NCI-H2107 treated with DMSO at 0.1 percent for 48 hours (cell line): ENCODE measurements at regions not wholly inside any gene's neighbourhood (a gene's known extent, or its start where the extent isn't known, plus 50 kb on each side); places are given as distances from the start of the nearest gene placed in this dataset.

Source experiments
- DNase-seq: peaks from one replicate; lab custom pipeline; 2025; ENCODE audit not compliant: unreplicated experiment; lab: John Stamatoyannopoulos, UW

DNA sequence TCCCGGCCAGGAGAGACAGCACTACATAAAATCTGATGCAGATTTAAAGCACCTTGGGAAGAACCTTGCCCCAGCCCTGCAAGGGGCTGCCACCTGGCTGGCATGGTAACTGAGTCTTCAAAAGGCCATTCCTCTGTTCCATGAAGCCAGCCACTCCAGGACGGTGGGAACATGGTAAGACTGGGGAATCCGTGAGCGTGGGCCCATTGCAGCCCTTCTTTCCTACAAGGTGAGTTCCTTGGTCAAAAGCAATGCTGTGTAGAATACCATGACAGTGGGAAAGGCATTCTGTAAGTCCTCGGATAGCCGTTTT, 121.3 kb downstream of the SOX1 start:
- DNase-seq, result no peak

DNA sequence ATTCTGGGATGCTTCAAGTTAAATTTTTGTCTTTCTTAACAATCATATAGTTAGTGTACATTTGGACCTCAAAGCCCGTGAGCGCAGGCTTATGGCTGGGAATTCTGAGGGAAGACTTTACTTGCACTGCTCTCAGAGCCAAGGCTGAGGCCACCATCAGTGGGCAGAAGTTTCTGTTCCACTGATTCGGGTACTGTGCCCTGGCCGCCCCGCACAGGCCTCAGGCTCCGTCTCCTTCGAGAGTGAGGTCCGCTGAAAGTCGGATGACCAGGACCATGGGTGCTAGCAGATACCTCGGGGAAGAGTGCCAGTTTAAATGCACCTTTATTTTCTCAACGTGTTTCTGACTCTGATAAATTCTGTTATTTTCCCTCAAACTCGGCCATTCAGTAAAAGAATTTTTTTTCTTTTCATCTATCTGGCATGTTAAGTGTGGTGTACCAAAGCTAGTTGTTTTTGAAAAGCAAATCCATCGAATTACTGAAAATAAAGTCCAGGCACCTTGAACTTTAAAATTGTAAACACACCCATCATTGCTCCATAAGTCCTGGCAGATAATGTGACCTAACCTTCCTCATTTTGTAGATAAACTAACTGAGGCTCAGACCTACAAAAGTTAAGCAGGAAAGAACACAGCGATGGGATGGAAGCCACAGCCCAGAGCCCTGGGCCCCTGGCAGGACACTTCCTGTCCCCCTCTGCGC, 126.7 kb downstream of the SOX1 start:
- DNase-seq, result no peak

DNA sequence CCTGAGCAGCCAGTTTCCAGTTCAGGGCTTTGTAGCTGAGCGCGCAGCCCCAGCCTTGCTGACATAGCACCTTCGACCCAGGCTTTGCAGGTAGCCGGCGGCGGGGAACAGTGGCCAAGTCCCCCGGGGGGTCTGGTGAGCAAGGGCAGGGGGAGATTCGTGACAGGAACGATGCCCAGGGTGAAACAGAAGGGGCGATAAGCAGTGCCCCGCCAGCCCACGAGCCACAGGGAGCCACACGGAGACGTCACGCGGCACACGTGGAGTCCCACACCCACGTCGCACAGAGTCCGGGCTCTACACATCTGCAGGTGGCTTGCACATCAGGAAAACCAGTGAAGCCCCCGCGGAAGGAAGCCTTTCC, 127.2 kb downstream of the SOX1 start:
- no peak for DNase-seq

DNA sequence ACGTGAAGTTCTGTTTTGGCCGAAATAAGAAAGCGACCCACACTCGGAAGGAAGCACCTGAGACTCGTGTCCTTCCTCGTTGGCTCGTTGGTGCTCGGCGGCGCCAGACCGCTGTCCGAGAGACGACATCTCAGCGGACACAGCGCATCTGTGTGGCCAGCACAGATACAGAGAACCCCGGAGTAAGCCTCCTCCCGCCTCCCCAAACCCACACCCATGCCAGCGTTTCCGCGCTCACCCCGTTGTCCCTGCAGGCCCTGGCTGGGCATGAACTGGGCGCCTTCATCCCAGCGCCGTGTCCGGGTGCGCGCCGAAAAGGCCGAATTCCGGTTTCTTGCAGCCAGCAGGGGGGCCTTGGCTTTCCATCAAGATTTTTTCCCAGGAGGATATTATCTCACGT, 127.6 kb downstream of the SOX1 start:
- no peak for DNase-seq

DNA sequence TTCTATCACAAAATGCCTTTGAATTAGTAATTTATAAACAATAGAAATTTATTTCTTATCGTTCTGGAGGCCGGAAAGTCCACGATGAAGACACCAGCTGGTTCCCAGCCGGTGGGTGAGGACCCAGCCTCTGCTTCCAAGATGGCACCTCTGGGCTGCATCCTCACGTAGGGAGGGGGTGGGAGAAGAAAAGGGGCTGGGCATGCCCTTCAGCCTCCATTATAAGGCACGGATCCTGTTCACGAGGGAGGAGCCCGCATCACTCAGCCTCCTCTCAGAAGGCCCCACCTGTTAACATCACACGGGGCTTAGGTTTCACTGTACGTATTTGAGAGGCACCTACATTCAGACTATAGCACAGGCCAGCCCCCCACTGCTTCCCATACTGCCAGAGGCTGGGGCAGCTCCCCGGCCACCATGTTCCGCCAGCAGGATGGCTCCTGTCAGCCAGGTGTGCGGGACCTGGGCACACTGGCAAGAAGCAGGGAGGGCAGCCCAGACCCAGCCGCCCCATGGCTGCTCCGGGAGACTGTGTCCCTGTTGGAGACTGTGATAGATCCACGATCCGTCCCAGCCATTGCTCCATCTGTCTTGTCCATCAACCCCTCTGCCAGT, 131.6 kb downstream of the SOX1 start:
- no peak for DNase-seq

DNA sequence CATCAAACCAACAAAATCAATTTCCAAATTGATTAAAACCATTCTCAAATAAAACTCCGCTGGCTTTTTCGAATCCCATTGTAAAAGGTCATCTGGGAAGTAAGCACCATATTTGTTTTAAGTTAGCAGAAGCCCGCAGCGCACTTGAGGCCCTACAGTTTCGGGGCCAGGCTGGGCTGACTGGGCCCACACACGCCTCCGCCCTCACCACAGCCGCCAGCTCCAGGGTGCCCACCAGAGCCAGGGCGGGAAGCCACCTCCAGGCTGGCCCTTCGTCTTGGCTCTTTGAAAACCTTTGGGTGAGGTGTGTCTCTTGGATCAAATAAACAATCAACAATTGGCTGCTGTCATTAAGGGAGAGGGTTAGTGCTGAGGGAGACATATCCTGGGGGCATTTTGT, 133.3 kb downstream of the SOX1 start:
- DNase-seq, result no peak

DNA sequence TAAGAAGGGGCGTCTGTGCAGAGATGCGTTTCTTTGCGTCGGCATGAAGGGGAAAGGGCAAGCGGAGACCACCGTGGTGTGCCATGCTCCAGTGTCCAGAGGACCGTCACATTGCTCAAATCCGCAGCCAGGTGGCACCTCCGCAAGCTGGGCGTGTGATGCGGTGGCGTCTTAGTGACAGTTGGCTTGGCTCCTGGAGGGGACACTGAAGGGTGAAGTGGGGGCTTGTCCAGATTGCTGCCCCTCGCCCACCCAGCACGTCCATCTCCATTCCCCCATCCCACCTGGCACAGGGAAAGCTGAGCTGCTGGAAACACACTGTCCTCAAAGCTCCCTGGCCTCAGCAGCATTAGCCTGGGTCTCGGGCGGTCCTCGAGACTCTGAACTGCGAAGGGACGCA, 135.3 kb downstream of the SOX1 start:
- DNase-seq, result no peak

DNA sequence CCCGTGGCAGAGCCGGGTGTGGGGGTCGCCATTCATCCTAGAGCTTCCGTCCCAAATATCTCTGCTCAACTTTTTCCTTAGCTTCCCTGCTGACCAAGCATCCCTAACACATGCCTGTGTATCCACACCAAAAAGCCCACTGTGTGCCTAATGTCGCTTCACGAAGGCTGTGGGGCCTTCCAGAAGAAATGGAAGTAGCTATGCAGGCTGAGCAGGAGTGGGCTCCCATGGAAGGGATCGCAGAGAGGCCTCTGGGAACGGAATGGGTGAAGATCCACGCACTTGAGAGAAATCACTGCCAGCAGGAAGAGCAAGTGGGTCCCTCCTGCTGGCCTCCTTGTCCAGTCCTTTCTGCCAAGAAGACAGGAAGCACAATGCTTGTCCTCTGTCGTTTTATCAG, 136.0 kb downstream of the SOX1 start:
- DNase-seq, result no peak

DNA sequence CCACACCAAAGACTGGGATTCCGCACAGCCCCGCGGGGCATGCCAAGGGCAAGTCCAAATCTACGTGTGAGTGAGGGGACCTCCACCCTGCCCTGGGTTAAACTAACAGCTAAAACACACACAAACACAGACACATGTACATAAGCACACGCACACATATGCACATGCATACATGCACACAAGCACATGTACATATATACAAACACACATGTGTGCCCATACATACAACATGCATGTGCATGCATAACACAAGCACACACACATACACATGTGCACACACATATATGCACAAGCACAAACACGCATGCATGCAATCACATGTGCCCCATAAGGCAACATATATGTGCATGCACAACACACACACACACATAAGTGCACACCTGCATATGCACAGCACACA, 136.7 kb downstream of the SOX1 start:
- DNase-seq, result no peak

DNA sequence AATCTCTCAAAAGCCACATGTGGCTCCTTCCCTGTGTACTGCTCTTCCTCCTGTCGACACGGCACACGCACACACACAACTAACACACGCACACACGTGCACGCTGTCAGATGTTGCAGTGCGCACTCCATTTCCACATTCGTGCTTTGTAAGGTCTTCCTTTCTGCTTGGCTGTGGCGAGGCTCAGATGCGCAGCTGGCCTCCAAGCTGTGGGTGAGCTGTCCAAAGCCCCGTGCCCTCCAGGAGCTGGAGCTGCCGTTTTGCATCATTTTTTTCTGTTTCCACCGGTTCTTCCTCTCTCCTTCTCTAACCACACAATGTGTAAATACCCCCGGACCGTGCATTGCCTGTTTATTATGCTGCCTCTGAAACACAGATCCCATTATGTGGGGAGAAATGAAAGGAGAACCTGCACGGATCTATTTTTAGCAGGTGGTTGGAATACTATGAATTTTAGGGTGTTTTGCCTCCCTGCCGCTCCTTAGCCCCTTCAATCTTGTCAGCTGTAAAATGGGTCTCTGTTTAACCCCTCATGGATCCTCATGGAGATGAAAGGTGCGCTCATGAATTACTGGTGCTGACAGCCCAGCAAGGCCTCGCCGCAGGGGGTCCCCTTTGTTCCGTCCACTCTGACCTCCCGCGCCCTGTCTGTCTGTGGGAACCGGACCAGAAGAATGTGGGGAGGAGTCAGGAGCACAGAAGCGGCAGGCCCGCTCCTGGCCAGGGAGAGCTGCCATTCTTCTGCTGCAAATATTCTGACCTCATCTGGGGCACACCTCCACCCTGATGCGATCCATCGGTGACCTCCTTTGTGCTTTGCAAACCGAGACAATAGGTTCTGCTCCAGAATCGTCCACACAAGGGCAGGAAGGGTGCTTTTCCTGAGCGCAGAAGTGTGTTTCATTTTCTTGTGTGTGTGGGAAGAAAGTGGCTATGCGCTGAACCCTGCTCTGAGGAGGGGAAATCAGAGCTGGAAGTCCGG, 137.7 kb downstream of the SOX1 start:
- peak; percentile 17 for DNase-seq

DNA sequence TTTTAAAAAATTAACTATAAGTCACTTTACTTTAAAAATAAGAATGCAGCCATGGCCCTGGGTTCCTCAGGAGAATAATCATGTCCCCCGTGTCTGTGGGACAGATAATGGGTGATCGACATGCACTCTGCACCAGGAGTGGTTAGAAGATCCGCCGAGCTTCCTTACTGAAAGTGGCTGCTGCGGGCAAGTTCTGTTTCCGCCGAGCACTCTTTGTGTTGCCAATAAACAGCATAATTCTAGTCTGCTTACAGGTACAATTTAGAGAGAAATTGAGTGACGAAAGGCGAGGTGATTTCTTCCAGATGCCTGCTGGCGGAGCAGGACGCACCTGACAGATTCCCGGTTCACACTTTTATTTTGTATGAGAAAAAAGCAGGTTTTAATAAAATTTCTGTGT, 139.0 kb downstream of the SOX1 start:
- no peak for DNase-seq

DNA sequence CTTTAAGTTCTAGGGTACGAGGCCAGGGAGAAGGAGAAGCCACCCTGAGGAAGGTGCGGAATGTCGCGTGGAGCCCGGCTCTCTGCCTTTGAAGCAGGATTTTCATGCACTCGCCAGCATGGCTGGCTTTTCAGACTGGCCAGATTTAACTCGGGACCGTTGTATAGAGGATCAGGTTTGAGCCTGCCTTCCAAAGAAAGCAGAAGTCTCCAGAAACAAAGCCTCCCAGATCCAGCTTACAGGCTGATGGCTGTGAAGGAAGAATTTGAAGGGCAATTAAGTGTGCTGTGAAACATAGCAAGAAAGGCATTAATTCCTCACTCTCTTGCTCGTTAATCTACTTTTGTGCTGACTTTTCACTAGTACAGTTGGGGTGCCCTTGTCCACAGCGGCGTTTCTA, 140.2 kb downstream of the SOX1 start:
- DNase-seq, result no peak

DNA sequence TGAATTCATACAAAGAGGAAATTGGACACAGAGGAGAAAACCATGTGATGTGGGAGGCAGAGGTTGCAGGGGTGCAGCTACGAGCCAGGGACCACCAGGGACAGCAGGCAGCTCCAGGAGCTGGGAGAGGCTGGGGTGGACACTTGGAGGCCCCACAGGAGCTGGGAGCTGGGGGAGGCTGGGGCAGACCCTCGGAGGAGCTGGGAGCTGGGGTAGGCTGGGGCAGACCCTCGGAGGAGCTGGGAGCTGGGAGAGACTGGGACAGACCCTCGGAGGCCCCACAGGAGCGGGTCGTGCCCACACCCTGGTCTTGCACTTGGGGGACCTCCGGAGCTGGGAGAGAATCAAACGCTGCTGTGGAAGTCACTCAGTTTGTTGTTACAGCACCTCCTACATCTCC, 141.7 kb downstream of the SOX1 start:
- no peak for DNase-seq

DNA sequence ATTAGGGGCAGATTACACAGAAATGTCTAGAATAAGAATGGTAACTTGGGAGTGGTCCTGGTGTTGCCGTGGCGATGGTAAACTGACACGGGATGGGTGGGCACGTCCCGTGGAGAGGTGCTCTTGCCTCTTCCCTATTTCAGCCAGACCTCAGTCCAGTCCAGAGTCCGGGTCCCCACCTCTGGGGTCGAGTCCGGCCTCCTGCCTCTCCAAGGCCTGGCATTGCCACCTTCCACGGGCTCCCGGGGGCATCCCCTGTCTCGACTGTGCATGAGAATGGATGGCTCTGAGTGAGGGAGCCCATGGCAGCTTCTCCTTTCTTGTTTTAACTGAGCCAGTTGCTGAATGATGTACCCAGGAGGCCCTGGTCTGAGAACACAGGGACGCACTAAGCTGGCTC, 142.3 kb downstream of the SOX1 start:
- DNase-seq, result no peak

DNA sequence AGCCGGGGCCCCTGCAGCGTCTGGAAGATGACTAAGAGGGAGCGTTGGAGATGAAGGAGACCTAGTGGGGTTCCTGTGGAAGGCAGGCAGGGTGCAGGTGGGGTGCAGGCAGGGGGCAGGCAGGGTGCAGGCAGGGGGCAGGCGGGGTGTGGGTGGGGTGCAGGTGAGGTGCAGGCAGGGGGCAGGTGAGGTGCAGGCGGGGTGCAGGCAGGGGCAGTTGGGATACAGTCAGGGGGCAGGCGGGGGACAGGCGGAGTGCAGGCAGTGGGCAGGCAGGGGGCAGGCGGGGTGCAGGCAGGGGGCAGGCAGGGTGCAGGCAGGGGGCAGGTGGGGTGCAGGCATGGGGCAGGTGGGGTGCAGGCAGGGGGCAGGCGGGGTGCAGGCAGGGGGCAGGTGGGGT, 142.8 kb downstream of the SOX1 start:
- DNase-seq, result no peak

DNA sequence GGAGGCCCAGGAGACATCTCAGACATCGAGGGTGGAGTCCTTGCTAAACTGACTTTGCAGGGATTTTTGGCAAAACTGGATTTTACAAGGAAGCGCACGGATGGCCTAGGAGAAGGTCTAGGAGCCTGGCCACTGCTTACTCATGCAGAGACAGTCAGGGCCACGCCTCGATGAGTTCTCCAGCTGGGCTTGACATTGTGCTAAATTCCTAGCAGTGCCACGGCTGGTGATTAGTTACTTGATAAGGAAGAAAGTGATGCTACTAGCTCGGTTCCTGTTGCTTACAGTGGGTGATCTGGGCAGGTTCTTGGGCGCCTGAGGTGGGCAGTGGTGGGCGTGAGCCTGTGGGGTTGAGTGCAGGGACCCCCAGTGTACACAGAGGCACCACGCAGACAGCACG, 143.4 kb downstream of the SOX1 start:
- DNase-seq, result no peak

DNA sequence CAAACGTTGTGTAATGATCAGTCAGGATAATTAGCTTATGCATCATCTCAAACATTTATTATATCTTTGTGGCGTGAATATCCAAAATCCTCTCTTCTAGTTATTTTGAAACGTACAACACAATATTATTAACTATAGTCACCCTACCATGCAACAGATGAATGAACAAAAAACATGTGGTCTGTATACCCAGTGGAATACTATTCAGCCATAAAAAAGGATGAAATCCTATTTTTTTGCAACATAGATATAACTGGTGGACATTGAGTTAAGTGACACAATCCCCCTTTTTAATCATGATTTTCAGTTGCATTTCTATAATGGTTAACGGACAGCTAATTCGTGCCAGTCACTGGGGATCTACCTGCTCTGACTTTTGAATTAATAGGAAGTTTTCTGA, 145.6 kb downstream of the SOX1 start:
- DNase-seq, result no peak

DNA sequence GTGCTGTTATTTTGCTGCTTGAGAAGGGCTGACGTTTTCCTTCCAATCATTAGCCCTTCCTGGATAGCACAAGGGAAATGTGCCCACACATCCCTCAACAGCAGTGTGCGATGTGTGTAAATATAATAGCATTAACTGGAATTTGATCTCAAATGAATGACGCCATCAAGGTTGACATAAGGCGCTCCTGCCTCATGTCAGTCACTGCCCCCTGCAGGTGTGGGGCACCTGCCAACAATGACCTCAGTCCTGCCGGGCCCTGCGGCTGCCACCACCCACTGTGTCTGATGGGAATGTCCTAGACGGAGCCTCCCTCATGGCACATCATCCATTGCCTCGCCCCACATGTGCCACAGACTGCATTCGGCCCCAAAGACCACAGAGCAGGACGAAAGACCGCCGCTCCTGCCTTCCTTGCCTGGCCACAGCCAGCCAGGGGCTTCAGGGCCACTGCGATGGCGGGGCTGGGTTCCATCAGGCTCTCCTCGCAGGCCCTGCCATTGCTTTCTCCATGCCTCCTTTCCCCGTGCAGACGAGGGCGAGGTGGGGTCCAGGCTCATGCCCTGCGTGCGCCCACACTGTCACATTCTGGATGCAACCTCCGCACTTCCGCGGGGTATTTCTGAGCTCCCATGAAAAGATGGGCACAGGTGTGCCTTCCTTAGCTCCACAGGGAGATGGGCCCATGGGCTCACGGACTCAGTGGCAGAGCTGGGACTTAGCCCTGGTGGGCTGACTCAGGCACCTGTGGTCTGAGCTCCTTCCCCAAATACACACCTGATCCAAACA, 146.7 kb downstream of the SOX1 start:
- DNase-seq, result peak; percentile 84

DNA sequence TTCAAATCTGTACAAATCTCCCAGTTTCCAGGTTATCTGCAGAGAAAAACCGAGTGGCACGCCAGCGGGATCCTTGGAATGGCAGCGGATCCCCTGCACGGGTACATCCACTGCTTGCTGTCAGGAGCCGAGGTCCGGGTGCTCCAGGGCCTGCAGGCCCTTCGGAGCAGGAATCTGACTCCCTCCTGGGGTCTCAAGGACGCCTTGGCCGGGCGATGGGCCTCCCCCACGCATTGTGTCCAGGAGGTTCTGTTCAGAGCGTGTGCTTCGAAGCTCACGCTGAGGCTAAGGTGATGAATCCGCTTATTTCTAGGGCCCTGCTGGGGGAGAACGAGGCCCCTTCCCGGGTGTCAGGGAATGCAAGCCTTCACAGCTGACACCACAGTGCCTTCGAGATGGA, 148.9 kb downstream of the SOX1 start:
- no peak for DNase-seq

DNA sequence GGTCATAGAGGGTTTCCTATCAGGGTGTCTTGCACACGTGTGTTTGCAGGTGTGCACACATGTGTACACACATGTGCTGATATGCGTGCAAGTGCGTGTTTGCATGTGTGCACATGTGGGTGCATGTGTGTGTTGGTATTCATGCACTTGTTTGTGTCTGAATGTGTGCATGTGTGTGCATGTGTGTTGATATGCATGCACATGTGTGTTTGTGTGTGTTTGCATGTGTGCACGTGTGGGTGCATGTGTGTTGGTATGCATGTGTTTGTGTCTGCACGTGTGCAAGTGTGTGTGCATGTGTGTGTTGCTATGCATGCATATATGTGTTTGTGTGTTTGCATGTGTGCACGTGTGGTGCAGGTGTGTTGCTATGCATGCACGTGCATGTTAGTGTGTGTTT, 150.5 kb downstream of the SOX1 start:
- DNase-seq, result no peak

DNA sequence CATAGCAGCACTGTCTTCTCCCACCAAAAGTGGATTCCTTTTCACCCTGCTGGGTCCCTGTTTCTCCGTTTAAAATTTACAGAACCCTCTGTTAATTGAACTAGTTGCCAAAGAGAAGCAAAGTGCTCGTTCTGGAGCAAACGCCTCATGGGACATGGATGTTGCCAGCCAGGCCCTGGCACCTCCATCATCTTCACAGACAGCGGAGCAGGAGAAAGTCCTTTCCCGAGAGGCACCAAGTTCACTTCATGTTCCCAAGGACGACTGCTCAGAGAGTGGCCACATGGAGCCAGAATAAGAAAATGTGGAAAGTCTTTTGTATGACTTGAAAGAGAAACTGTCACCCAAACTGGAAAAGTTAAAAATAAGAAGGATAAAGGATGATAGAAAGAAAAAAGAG, 151.5 kb downstream of the SOX1 start:
- DNase-seq, result no peak

DNA sequence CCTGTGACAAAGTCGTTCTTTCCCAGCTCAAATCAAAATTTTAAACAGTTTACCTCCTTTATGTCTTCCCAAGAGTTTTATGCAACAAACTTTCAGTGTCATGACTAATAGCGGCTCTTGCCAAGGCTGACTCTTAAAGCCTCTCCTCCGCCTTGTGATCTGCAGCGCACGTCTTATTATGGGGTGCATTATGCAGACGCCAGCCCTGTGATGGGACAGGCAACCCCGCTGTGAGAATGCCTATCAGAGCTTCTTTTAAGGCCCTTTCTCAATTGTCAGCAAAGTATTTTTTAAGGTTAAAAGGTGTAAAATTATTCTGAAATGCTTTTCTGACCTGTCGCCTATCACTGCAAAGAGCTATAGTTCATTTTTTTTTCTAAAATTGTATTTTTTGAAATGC, 152.8 kb downstream of the SOX1 start:
- no peak for DNase-seq
